ENCODE measurements at regions not wholly inside any gene's neighbourhood (a gene's known extent, or its start where the extent isn't known, plus 50 kb on each side); places are given as distances from the start of the nearest gene placed in this dataset.

GRCh38 chr7:35355199-35355598, 101.3 kb upstream of the TBX20 start:
- DNase-seq = no peak
- no peak overlapping the region for H3K4me3 Mint-ChIP-seq
- no peaks in the 10 kb centered on the region for H3K9me3 Mint-ChIP-seq
- H3K27me3 Mint-ChIP-seq = peaks cover 11% of the 10 kb centered on the region
- no peaks in the 10 kb centered on the region for H3K4me1 Mint-ChIP-seq (ENCODE audit: low read depth)
- H3K36me3 Mint-ChIP-seq (ENCODE audit: low read depth) = no peaks in the 10 kb centered on the region
- no peak overlapping the region for H3K27ac Mint-ChIP-seq

GRCh38 chr7:35353481-35353880, 99.6 kb upstream of the TBX20 start:
- Mint-ChIP-seq H3K27me3 (peaks cover 15% of the 10 kb centered on the region), H3K9me3 (no peaks in the 10 kb centered on the region), H3K4me3 (no peak overlapping the region), H3K4me1 (ENCODE audit: low read depth) (no peaks in the 10 kb centered on the region), H3K27ac (no peak overlapping the region), H3K36me3 (ENCODE audit: low read depth) (no peaks in the 10 kb centered on the region)
- DNase-seq = no peak

DNA sequence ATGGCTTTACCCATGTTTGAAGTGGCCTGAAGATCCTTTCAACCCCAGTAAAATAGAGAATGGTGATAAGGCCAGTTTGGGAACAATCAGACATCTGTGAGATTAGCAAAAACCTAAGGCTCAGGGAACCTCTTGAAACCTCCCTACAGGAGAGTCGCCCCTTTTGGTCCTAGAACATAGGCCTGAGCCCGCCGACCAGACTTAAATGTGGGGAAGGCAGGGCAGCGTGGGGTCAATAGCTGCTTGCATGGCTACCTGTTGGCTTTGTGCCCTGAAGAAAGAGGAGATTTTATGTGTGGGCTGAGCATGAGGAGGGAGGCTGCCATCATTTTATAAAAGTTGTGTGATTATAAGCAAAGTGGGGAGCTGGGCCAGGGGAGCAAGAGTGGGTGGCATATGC, 97.6 kb upstream of the TBX20 start:
- Mint-ChIP-seq H3K4me1 (ENCODE audit: low read depth) (no peaks in the 10 kb centered on the region), H3K4me3 (no peak overlapping the region), H3K27ac (no peak overlapping the region), H3K9me3 (no peaks in the 10 kb centered on the region), H3K36me3 (ENCODE audit: low read depth) (no peaks in the 10 kb centered on the region), H3K27me3 (peaks cover 15% of the 10 kb centered on the region)
- no peak for DNase-seq

- no peaks in the 10 kb centered on the region for H3K36me3 Mint-ChIP-seq (ENCODE audit: low read depth)
- H3K27ac Mint-ChIP-seq = no peak overlapping the region
- no peak for DNase-seq
These were observed 94.9 kb upstream of the TBX20 start for GRCh38 chr7:35348611-35349400.

GRCh38 chr7:35342786-35343185, 88.9 kb upstream of the TBX20 start:
- Mint-ChIP-seq H3K27ac (no peak overlapping the region), H3K9me3 (no peaks in the 10 kb centered on the region), H3K36me3 (ENCODE audit: low read depth) (no peaks in the 10 kb centered on the region), H3K27me3 (no peaks in the 10 kb centered on the region), H3K4me3 (no peak overlapping the region), H3K4me1 (ENCODE audit: low read depth) (no peaks in the 10 kb centered on the region)
- no peak for DNase-seq

More at GRCh38 chr7:35348611-35349400, 94.9 kb upstream of the TBX20 start:
- no peaks in the 10 kb centered on the region for H3K9me3 Mint-ChIP-seq
- H3K4me1 Mint-ChIP-seq (ENCODE audit: low read depth) = no peaks in the 10 kb centered on the region
- H3K4me3 Mint-ChIP-seq = no peak overlapping the region
- H3K27me3 Mint-ChIP-seq = peaks cover 12% of the 10 kb centered on the region

- Mint-ChIP-seq H3K27ac (no peak overlapping the region), H3K4me1 (ENCODE audit: low read depth) (no peaks in the 10 kb centered on the region), H3K4me3 (no peak overlapping the region), H3K9me3 (no peaks in the 10 kb centered on the region), H3K36me3 (ENCODE audit: low read depth) (no peaks in the 10 kb centered on the region), H3K27me3 (no peaks in the 10 kb centered on the region)
- DNase-seq = no peak
These were observed 85.9 kb upstream of the TBX20 start for GRCh38 chr7:35339811-35340210.

- H3K27me3 Mint-ChIP-seq = no peaks in the 10 kb centered on the region
- DNase-seq = no peak
- H3K4me3 Mint-ChIP-seq = no peak overlapping the region
- H3K36me3 Mint-ChIP-seq (ENCODE audit: low read depth) = no peaks in the 10 kb centered on the region
- H3K4me1 Mint-ChIP-seq (ENCODE audit: low read depth) = no peaks in the 10 kb centered on the region
- no peaks in the 10 kb centered on the region for H3K9me3 Mint-ChIP-seq
- H3K27ac Mint-ChIP-seq = no peak overlapping the region
These were observed 82.5 kb upstream of the TBX20 start for GRCh38 chr7:35336444-35336843.

- Mint-ChIP-seq H3K4me3 (no peak overlapping the region), H3K27ac (no peak overlapping the region), H3K36me3 (ENCODE audit: low read depth) (no peaks in the 10 kb centered on the region), H3K9me3 (no peaks in the 10 kb centered on the region), H3K4me1 (ENCODE audit: low read depth) (no peaks in the 10 kb centered on the region), H3K27me3 (no peaks in the 10 kb centered on the region)
- DNase-seq = no peak
These were observed 80.6 kb upstream of the TBX20 start for GRCh38 chr7:35334506-35334905.

GRCh38 chr7:35333265-35333664, 79.4 kb upstream of the TBX20 start:
- H3K27ac Mint-ChIP-seq = no peak overlapping the region
- no peaks in the 10 kb centered on the region for H3K9me3 Mint-ChIP-seq
- no peaks in the 10 kb centered on the region for H3K27me3 Mint-ChIP-seq
- H3K4me3 Mint-ChIP-seq = no peak overlapping the region
- H3K36me3 Mint-ChIP-seq (ENCODE audit: low read depth) = no peaks in the 10 kb centered on the region
- no peak for DNase-seq
- no peaks in the 10 kb centered on the region for H3K4me1 Mint-ChIP-seq (ENCODE audit: low read depth)

DNA sequence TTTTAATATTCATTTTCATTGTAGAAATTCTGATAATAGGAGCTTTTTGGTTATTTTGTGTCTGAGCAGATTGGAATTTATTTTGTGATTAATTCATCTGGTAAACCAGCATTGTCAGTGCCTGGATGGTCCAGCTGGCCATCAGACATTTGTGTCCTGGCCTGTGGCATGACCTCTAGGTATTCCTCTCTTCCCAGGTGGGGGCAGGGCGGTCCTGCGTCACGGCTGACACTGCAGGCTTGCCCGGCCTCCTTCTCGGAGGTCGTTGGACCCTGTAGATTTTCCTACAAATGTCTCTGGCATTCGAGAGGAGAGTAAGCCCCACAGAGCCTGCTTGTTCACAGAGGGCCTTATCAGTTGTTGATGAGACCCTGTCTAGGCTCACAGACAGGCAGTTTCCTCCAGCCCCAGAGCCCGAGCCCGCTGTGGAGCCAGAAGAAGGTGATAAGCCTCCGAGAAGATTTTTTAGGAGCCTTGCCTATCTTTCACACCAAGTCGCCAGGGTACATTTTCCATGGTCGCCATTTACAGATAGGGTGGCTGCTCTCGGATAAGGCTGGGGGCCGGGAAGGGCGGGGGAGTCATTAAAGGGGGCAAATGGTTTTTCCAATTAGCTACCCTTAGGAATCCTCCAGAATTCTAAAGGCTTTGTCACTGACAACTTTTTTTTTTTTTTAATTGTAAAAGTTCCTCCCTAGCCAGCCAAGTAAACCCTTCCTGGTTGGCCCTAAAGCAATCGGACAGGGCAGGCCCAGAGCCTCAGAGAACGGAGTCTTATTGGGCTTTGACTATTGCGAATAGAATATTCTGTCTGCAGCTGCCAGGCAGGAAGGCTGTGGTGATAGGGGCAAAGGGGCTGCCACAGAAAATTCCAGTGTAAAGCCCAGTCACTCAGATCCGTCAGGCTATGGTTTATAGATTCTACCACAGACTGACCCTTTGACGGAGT, 78.1 kb upstream of the TBX20 start:
- Mint-ChIP-seq H3K36me3 (ENCODE audit: low read depth) (no peaks in the 10 kb centered on the region), H3K9me3 (no peaks in the 10 kb centered on the region), H3K27ac (no peak overlapping the region), H3K4me1 (ENCODE audit: low read depth) (no peaks in the 10 kb centered on the region), H3K4me3 (no peak overlapping the region), H3K27me3 (no peaks in the 10 kb centered on the region)
- no peak for DNase-seq

- DNase-seq = no peak
- Mint-ChIP-seq H3K9me3 (no peaks in the 10 kb centered on the region), H3K4me1 (ENCODE audit: low read depth) (no peaks in the 10 kb centered on the region), H3K4me3 (no peak overlapping the region), H3K36me3 (ENCODE audit: low read depth) (no peaks in the 10 kb centered on the region), H3K27ac (no peak overlapping the region), H3K27me3 (peaks cover 4% of the 10 kb centered on the region)
These were observed 75.1 kb upstream of the TBX20 start for GRCh38 chr7:35329026-35329425.

DNA sequence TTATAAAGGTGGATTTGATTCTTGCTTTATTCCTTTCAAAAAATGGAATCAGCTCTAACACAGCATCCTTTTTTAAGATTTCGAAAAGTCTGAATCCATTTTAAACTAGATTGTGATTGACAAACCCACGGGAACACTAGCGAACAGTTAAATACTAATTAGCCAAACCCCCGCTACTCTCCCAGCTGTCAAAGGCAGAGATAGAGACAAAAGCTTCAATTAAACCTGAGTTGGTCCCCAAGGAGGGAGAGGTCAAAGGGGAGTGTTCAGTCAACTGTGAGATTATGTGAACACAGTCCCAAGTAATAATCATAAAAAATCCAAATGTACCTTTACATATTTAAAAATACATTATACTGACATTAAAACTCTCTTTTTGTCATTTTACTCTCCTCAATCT, 65.7 kb upstream of the TBX20 start:
- no peaks in the 10 kb centered on the region for H3K9me3 Mint-ChIP-seq
- H3K27me3 Mint-ChIP-seq = peaks cover 14% of the 10 kb centered on the region
- H3K4me1 Mint-ChIP-seq (ENCODE audit: low read depth) = no peaks in the 10 kb centered on the region
- no peak overlapping the region for H3K4me3 Mint-ChIP-seq
- no peaks in the 10 kb centered on the region for H3K36me3 Mint-ChIP-seq (ENCODE audit: low read depth)
- DNase-seq = no peak
- no peak overlapping the region for H3K27ac Mint-ChIP-seq

DNA sequence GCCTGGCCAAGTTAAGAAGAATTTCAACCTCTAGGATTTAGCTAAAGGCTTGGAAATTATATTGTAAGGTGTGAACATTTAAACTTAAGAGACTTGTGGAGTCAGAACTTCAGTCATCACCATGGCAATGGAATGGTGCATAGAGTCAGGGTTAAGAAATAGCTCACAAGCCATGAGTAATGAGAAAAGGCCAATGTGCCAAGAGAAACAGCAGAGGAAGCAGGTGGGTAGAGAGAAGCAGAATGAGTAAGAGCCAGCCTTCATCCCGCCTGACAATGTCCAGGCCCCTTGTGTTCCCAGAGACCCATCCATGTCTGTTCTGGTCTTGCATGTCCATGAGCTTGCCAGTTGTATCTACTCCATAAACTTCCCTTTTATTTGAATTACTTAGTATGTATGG, 62.6 kb upstream of the TBX20 start:
- Mint-ChIP-seq H3K36me3 (ENCODE audit: low read depth) (no peaks in the 10 kb centered on the region), H3K4me1 (ENCODE audit: low read depth) (no peaks in the 10 kb centered on the region), H3K27me3 (peaks cover 14% of the 10 kb centered on the region), H3K9me3 (no peaks in the 10 kb centered on the region), H3K4me3 (no peak overlapping the region), H3K27ac (no peak overlapping the region)
- DNase-seq = no peak

DNA sequence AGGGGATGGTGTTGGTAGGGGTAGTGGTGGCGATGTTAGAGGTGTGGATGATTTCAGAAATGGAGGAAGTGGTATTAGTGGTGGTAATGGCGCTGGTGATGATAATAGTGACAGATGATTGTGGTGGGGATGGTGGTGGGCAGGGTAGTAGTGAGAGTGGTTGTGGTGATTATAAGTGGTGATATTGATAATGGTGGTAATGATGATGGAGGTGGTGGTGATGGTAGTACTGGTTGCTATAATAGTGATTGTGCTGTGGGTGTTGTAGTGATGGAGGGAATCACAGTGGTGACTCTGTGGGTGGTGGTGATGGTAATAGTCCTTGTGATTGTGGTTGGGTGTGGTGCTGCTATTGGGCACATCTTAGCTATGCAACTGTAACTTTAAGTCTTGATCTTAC, 61.6 kb upstream of the TBX20 start:
- Mint-ChIP-seq H3K4me3 (no peak overlapping the region), H3K9me3 (no peaks in the 10 kb centered on the region)

DNA sequence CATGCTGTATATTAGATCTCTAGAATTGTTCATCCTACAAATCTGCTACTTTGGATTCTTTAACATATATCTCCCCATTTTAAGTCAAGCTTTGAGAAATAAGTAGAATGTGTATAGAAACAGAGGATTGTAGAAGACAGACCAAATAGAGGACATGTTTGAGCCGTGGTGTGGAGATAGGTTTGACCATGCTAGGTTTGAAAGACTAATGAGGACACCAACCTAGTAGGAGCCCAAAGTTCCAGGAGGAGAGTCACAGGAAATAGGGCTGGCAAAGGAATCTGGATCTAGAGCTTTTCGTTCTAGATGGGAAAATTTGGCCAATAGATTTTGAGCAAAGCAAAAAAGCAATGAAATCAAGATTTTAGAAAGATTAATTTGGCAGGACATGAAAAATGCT, 60.5 kb upstream of the TBX20 start:
- H3K27me3 Mint-ChIP-seq = no peaks in the 10 kb centered on the region
- H3K4me3 Mint-ChIP-seq = no peak overlapping the region
- no peaks in the 10 kb centered on the region for H3K4me1 Mint-ChIP-seq (ENCODE audit: low read depth)
- no peaks in the 10 kb centered on the region for H3K9me3 Mint-ChIP-seq
- no peaks in the 10 kb centered on the region for H3K36me3 Mint-ChIP-seq (ENCODE audit: low read depth)
- DNase-seq = no peak
- no peak overlapping the region for H3K27ac Mint-ChIP-seq

More for the DNA sequence above, 61.6 kb upstream of the TBX20 start:
- DNase-seq = no peak
- Mint-ChIP-seq H3K4me1 (ENCODE audit: low read depth) (no peaks in the 10 kb centered on the region), H3K27ac (no peak overlapping the region), H3K36me3 (ENCODE audit: low read depth) (no peaks in the 10 kb centered on the region), H3K27me3 (peaks cover 5% of the 10 kb centered on the region)
